ENCODE measurements at regions not wholly inside any gene's neighbourhood (a gene's known extent, or its start where the extent isn't known, plus 50 kb on each side); places are given as distances from the start of the nearest gene placed in this dataset.
"Not testable (repeated sequence)": the region's sequence is repeated elsewhere in the genome, so short reads cannot be mapped to it uniquely, and the experiment has no call there.

GRCh38 chr3:193805448-193805847 lies 212.4 kb downstream of the OPA1 start:
- DNase-seq, result peak; percentile 82

DNA sequence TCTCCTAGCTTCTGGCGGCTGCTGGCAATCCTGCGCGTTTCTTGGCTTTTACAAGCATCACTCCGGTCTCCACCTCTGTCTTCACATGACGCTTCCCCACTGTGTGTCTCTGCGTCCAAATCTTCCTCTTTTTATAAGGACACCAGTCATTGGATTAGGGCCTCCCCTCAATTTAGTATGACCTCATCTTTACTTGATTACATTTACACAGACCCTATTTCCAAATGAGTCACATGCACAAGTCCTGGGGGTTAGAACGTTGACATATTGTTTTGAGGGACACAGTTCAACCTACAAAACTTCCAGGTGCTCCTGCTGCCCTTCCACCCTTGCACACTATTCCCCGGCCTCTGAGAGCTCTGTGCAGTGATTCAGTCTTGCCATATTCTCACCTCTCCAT lies 215.3 kb downstream of the OPA1 start:
- no peak for DNase-seq

GRCh38 chr3:193809106-193809505 lies 216.1 kb downstream of the OPA1 start:
- no peak for DNase-seq

GRCh38 chr3:193812078-193812725 lies 219.2 kb downstream of the OPA1 start:
- no peak for DNase-seq

GRCh38 chr3:193812791-193813500 lies 219.9 kb downstream of the OPA1 start:
- DNase-seq, result no peak

DNA sequence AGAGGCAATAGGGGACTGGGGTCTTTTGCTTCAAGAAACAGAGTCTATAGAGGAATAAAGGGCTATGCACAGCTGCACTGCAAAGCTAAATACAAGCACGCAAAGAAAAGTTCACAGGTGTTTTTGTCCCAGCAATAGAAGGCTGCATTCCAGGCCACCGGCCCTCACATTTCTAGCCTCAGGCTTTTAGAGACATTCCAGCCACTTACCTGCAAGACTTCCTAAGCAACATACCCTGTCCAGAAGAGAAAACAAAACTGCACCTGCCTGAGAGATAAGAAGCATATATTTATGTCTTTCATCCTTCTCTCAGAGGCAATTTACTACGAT lies 220.5 kb downstream of the OPA1 start:
- no peak for DNase-seq

- no peak for DNase-seq
These were observed 221.3 kb downstream of the OPA1 start for GRCh38 chr3:193814166-193814892.

DNA sequence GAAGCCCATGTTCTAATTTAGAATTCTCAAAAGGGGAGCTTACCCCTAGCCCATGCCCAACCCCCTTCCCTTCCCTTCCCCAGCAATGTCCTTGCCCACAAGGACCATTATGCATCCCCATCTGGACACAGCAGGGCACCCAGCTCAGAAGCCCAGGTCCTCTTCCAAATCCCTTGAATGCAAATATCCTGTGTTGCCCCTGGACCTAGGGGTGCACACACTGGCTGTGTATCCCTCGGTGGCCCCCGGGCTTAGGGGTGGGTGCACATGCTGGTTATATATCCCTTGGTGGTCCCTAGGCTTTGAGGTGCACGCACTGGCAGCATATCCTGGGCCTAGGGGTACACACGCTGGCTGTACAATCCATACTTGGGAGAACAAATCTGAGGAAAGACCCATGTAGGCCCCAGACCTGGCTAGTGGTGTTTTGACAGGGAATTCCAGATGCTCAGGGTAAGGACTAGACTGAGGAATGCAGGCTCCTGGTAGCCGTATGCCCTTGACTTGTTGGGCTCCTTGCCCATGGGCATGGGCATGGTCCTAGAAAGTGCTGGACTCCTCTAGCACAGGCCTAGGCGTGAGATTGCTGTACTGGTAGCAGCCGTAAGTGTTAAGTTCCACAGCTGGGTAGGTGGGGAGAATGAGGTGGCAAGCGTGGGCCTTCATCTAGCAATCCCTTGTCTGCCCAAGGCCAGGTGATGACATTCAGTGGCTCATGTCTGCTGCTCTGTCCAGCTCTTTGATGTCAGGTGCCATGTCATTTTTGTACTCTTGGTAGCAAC lies 222.4 kb downstream of the OPA1 start:
- DNase-seq, result no peak

DNA sequence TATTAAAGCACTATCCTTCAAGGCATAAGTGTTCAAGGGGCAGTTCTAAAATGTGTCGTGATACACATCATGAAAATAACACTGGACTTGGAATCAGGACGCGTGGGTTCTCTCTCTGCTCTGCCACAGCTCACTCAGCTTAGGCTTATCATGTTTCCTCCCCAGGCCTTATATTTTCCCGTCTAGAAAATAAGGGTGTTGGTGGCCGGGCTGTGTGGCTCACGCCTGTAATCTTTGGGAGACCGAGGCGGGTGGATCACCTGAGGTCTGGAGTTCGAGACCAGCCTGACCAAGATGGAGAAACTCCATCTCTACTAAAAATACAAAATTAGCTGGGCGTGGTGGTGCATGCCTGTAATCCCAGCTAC lies 223.0 kb downstream of the OPA1 start:
- DNase-seq, result no peak

- peak; percentile 69 for DNase-seq
These were observed 223.8 kb downstream of the OPA1 start for GRCh38 chr3:193816656-193817311.

DNA sequence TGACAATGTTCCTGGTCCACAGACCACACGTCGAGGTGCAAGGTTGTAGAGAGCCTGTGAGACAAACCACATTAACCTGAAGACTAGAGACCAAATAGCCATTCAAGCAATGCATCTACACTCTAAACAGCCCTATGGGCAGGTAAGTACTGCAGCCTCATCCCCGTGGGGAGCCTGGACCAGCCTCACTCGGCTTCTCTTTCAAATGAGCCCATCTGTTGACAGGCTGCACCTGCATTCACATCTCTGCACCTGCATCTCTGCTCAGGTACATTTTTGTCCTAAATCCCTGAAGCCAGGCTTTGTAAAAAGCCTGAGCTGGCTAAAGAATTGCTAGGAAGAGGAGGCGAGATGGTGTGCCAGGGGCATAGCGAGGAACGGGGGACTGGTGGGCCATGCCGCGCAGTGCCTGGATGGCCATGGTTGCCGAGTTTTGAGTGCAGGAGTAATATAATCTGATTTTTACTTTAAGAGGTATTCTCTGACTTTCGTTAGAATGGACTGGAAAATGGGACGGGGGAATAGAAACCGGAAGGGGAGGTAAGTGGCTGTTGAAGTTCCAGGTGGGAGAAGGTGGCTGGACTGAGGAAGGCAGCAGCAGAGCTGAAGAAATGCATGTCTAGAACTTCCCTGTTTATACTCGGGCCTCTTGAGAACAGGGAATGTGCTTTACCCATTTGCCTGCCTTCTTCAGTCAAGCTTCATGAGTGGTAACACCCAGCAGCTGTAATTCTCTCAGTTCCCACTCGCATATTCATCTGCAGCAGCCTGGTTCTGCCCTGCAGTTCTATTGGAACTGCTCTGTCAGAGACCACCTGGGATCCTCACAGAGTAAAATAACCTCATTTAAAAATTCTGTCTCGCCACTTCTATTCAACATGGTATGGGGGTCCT lies 226.4 kb downstream of the OPA1 start:
- no peak for DNase-seq

DNA sequence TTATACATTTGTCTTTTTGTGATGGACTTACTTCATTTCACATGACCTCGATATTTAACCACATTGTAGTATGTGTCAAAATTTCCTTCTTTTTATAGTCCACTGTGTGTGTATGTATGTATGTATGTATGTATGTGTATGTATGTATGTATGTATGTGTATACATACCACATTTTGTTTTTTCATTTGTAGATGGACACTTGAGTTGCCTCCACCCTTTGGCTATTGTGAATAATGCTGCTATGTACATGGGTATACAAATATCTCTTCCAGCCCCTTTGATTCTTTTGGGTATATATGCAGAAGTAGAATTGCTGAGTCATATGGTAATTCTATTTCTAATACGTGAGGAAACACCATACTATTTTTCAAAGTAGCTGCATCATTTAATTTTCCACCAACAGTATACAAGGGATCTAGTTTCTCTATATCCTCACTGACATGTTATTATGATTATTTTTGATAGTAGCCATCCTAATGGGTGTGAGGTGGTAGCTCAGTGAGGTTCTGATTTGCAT lies 228.2 kb downstream of the OPA1 start:
- DNase-seq, result no peak

- no peak for DNase-seq
These were observed 229.6 kb downstream of the OPA1 start for GRCh38 chr3:193822492-193823212.

- not testable (repeated sequence) for DNase-seq
These were observed 230.2 kb downstream of the OPA1 start for GRCh38 chr3:193823213-193823605.

- DNase-seq, result no peak
These were observed 231.4 kb downstream of the OPA1 start for GRCh38 chr3:193824365-193824764.

GRCh38 chr3:193825617-193826016 lies 232.6 kb downstream of the OPA1 start:
- DNase-seq, result no peak

DNA sequence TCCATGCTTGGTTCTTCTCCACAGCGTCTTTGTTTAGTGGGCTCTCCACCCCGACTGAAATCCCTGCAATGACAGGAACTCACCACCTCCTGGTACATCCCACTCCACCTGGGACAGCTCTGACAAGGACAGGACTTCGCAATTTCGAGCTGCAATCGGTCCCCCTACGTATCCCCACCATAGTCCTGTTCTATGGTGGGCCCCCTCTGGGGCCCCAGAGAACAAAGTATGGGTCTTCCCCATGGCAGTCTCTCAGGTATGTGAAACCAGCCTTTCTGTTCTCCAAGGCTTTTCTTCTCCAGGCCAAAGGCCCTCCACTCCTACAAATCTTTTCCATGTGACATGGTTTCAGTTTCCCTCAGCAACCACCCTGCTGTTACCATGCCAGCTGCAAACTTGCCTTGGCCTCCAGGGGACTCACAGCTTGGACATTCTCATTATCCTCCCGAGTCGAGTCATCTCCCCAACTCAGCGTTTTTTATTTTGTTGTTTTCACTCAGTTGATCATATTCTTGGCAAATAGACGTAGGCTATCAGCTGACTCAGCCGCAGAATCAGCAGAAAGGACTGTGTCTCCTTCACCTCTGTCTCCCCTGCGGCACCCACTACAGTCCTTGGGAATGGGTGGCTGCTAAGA lies 233.3 kb downstream of the OPA1 start:
- peak; percentile 13 for DNase-seq

DNA sequence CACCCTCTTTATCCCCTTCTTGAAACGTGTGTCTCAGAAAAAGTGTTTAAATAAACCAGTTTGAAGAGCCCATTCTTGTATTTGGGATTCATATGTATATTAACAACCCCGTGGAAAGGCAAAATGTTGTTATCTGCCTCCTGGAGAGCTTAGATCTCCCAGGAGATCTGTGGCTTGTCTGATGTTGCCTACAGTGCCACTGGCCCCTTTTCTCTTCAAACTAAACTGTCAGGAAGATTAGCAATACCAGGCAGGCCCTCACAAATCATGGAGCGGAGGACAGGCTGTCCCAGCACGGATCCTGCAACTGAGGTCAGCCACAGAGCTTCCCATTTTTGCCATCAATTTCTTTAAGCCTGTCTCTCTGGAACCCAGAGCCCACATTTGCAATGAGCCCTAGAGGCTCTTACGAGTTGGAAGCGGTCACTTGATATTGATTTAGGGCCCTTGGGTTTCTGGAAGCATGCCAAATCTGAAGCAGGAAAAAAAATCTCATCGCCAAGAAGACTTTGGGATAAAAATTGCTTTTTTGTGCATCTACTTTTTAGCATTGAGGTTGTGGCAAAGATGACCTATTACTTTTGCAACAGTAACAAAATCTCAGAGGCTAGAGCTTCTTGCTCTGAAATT lies 234.1 kb downstream of the OPA1 start:
- DNase-seq, result no peak

- DNase-seq, result no peak
These were observed 234.9 kb downstream of the OPA1 start for GRCh38 chr3:193827871-193828270.

DNA sequence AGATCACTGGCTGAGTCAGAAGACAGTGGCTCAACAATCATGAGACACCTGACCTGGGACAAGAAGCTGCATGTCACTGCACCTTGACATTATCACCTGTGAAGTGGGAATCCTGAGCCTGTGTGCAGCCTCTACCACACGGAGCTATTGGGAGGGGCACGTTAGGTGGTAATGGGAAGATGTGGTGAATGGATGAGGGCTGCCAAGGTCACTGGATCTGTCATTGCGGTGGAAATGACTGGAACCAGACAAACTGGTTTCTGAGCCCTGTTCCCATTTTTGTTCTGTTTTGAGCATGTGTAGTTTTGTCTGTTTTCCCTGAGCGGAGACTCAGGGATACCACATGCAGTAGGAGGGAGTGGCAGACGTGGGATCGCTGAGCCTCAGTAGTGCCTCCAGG lies 235.5 kb downstream of the OPA1 start:
- DNase-seq, result peak; percentile 44

Measured in DMS153 (cell line).